Calu3 (cell line): ENCODE measurements at regions not wholly inside any gene's neighbourhood (a gene's known extent, or its start where the extent isn't known, plus 50 kb on each side); places are given as distances from the start of the nearest gene placed in this dataset.

ENCODE experiments used
- BruUV-seq: library from RNA; stranded (reverse); fragments of 400-500 nt; replicated peaks from 2 replicates; lab custom pipeline; 2021; lab: Mats Ljungman, UMichigan
- CTCF ChIA-PET: fragments of 300-600 bp; sonication (Branson Sonifier 250); formaldehyde crosslinking; loops from one replicate; lab custom pipeline; 2022; ENCODE audit warnings: antibody characterized with exemption; lab: Charles Lee
- DNase-seq: peaks from one replicate; pipeline ENCODE4 v3.0.0; 2022
- H3K27ac Mint-ChIP-seq: one replicate; pipeline ENCODE4 v1.8.0; 2022; ENCODE audit warnings: mixed read lengths; ENCODE audit not compliant: unreplicated experiment
- H3K27me3 Mint-ChIP-seq: one replicate; pipeline ENCODE4 v1.8.0; 2022; ENCODE audit warnings: mixed read lengths; ENCODE audit not compliant: unreplicated experiment
- H3K36me3 Mint-ChIP-seq: one replicate; pipeline ENCODE4 v1.8.0; 2022; ENCODE audit warnings: mild to moderate bottlenecking, moderate library complexity, mixed read lengths; ENCODE audit not compliant: insufficient read depth, unreplicated experiment
- H3K4me1 Mint-ChIP-seq: one replicate; pipeline ENCODE4 v1.8.0; 2022; ENCODE audit warnings: mild to moderate bottlenecking, low read depth, mixed read lengths; ENCODE audit not compliant: unreplicated experiment
- H3K4me3 Mint-ChIP-seq: one replicate; pipeline ENCODE4 v1.8.0; 2022; ENCODE audit warnings: mild to moderate bottlenecking, low read depth, moderate library complexity, mixed read lengths; ENCODE audit not compliant: unreplicated experiment
- H3K9me3 Mint-ChIP-seq: one replicate; pipeline ENCODE4 v1.8.0; 2022; ENCODE audit warnings: low read depth, mixed read lengths; ENCODE audit not compliant: unreplicated experiment
- CTCF ChIP-seq: fragments of 200-600 bp; IDR thresholded peaks from one replicate; pipeline ENCODE4 v1.8.0; 2022; ENCODE audit warnings: antibody characterized with exemption; ENCODE audit not compliant: unreplicated experiment
- intact Hi-C: fragments of 100-400 bp; cut with micrococcal nuclease; formaldehyde crosslinking; loops from one replicate; pipeline ENCODE4 v1.10.0; 2022; ENCODE audit not compliant: unreplicated experiment

GRCh38 chr3:61450866-61451265 is 110.5 kb upstream of the PTPRG start:
- no TSS peak for BruUV-seq
- CTCF ChIA-PET = no interaction called here
- Mint-ChIP-seq H3K27me3 (no peaks in the 10 kb centered on the region), H3K9me3 (peaks cover 22% of the 10 kb centered on the region), H3K4me1 (no peaks in the 10 kb centered on the region), H3K4me3 (no peak overlapping the region), H3K27ac (no peak overlapping the region), H3K36me3 (no peaks in the 10 kb centered on the region)
- DNase-seq = no peak
- intact Hi-C loops = no loop called here
- TF ChIP-seq CTCF = no peak

- H3K36me3 Mint-ChIP-seq = no peaks in the 10 kb centered on the region
- intact Hi-C loops = no loop called here
- no peaks in the 10 kb centered on the region for H3K4me1 Mint-ChIP-seq
Observed at GRCh38 chr3:61451841-61452240, 109.5 kb upstream of the PTPRG start.

GRCh38 chr3:61452535-61453090 is 108.8 kb upstream of the PTPRG start:
- Mint-ChIP-seq H3K9me3 (peaks cover 16% of the 10 kb centered on the region), H3K36me3 (no peaks in the 10 kb centered on the region), H3K4me3 (no peak overlapping the region), H3K4me1 (no peaks in the 10 kb centered on the region), H3K27ac (no peak overlapping the region), H3K27me3 (no peaks in the 10 kb centered on the region)
- BruUV-seq = no TSS peak
- no peak for DNase-seq
- no peak for TF ChIP-seq CTCF
- CTCF ChIA-PET = no interaction called here
- intact Hi-C loops = no loop called here

More at GRCh38 chr3:61451841-61452240, 109.5 kb upstream of the PTPRG start:
- no peak for DNase-seq
- BruUV-seq = no TSS peak
- TF ChIP-seq CTCF = no peak
- Mint-ChIP-seq H3K4me3 (no peak overlapping the region), H3K9me3 (peaks cover 16% of the 10 kb centered on the region), H3K27me3 (no peaks in the 10 kb centered on the region), H3K27ac (no peak overlapping the region)
- CTCF ChIA-PET = no interaction called here

- CTCF ChIA-PET = no interaction called here
- Mint-ChIP-seq H3K4me3 (no peak overlapping the region), H3K36me3 (no peaks in the 10 kb centered on the region), H3K27ac (no peak overlapping the region), H3K9me3 (peaks cover 13% of the 10 kb centered on the region), H3K4me1 (no peaks in the 10 kb centered on the region), H3K27me3 (no peaks in the 10 kb centered on the region)
- no TSS peak for BruUV-seq
- TF ChIP-seq CTCF = no peak
- intact Hi-C loops = no loop called here
- no peak for DNase-seq
Observed at GRCh38 chr3:61454006-61454585, 107.3 kb upstream of the PTPRG start.
